Stimulated activated CD4-positive, alpha-beta T cell treated with anti-CD3 and anti-CD28 coated beads, Interleukin-1b, Interleukin-23, amount 100 ng/mL, for 24 hours (primary cell): ENCODE measurements at regions not wholly inside any gene's neighbourhood (a gene's known extent, or its start where the extent isn't known, plus 50 kb on each side); places are given as distances from the start of the nearest gene placed in this dataset.

Experiments used
- DNase-seq, 4 experiments: peaks; one replicate each; pipeline ENCODE4 v3.0.0-alpha.2; 2020; ENCODE audit warnings: low read depth in 4 of 4, low spot score in 1 of 4

DNA sequence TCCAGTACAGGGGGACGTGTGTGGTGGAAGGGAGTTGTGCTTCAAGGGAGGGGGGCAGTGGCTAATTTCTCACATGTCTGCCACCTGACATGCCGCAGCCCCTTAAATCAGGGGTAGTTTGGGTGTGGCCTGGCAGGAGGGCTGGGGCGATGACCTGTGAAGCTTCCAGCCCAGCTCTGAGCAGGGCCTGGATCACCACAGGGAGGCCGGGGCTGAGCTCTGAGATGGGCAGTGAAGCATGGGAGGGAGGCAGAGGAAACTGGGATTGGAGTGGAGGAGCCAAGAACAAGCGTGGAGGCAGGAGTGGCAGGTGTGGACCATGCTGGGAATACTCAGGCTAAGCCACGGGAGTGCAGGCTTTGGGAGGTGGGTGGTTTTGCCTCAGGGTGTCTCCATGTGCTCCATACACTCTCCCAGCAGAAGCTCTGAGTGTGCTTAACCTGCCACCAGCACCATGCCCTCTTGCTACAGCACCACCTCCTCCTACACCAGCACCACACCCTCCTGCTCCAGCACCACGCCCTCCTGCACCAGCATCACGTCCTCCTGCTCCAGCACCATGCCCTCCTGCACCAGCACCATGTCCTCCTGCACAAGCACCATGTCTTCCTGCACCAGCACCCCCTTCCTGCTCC is 99.3 kb upstream of the SHH start:
- DNase-seq: no peak

DNA sequence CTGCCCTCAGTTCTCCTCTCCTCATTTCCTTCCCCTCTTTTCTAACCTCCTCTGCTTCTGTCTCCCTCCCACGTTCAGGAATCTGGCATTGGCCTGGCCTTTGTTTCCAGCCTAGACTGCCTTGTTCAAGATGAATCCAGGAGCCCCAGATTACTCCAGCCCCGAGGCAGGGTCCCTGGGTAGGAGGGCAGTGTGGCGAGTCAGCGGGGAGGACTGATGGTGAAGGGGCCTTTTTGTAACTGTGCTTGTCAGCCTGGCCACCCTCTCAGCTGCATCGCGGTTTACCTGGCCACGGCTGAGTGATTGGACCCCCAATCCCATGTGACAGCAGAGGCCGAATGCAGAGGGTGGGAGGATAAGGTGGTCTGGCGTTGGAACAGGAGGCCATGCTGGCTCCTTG is 96.1 kb upstream of the SHH start:
- DNase-seq: no peak

DNA sequence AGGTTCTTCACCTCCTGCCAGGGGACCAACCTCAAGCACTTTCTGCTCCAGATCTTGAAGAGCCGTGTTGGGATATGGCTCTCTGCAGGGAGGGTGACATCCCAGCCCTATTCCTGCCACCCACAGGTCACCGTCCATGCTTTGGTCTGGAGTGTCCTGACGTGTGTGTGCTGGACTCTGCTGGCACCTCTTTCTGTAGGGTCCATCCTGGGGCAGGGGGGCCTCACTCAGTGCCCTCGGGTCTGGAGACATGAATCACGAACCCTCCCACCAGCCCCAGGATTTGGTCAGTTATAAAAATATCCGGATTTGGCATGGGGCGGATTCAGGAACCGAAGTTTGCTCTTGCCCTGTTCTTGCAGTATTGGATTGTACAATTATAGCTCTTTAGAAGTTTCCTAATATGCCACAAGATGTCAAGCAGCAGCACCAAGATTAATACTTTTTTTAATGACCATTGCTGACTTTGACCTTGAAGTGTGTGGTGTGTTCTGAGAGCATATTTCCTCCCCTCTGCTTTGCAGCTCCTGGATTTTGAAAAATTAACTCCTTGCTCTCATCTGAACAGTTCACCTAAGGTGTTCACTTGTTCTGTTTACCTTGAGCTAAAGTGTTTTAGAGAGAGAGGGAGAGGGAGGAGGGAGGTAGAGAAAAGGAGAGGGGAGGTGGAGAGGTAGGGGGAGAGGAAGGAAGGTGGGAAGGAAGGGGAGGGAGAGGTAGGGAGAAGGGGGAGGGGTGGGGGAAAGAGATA is 95.4 kb upstream of the SHH start:
- no peak for DNase-seq

DNA sequence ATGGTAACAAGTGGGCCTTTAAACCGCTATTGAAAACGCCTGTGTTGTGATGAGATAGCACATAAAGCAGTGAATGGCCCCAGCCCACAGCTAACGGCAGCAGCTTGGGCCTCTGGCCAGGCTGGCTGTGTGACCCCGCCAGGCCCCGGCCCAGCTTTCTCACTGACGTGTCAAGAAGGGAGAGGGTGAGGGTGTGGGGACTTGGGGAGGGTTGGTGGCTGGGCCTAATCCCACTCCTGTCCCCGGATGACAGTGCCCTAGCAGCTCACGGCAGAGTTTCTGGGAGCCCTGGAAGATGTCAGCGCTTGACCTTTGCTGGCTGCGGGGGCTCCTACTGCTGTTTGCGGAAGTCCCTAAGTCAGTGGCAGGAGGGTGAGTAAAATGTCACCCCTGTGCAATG is 88.9 kb upstream of the SHH start:
- DNase-seq: no peak

DNA sequence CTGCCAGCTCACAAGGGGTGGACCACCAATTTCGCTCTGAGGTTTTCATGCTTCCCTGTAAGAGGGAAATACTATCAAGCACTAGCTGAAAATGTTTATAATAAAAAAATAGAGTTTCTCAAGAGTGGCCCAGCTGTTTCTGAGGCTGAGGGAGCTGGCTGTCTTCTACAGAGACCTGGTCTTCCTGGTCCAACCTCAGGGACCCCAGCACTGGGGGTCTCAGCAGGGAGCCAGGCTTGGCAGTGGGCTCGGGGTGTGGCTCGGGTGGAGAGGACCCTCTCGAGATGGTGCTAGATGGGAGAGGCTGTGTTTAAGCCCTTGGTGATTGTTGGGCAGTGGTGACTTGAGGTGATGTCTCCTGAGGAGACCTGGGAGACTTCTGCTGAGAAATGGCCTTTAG is 87.3 kb upstream of the SHH start:
- DNase-seq: no peak

DNA sequence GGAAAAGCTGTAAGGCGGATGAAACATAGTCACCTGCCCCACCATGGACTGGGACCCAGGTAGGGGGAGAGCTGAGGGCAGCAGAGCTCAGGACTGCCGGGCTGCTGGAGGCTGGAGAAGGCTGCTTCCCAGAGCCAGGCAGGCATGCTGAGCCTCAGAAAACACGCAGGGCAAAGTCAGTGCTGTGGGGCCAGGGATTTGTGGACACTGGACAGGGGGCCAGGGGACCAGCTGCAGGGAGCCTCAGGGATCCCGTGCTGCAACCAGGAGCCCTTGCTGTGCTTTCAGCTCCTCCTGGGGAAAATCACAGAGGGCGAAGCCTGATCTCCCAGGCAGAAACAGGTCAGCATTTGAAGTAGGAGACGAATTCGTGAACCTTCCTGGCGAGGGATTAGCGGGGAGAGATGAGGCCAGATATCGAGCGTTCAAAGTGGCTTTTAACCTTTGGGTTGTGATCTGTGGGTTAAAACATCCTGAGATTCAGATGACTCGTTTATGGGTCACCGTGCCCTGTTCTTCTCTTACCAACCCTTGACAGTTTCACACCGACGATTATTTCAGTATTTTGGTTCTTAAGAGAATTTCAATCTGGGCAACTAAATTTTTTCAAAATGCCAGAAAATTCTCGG is 85.6 kb upstream of the SHH start:
- no peak for DNase-seq

DNA sequence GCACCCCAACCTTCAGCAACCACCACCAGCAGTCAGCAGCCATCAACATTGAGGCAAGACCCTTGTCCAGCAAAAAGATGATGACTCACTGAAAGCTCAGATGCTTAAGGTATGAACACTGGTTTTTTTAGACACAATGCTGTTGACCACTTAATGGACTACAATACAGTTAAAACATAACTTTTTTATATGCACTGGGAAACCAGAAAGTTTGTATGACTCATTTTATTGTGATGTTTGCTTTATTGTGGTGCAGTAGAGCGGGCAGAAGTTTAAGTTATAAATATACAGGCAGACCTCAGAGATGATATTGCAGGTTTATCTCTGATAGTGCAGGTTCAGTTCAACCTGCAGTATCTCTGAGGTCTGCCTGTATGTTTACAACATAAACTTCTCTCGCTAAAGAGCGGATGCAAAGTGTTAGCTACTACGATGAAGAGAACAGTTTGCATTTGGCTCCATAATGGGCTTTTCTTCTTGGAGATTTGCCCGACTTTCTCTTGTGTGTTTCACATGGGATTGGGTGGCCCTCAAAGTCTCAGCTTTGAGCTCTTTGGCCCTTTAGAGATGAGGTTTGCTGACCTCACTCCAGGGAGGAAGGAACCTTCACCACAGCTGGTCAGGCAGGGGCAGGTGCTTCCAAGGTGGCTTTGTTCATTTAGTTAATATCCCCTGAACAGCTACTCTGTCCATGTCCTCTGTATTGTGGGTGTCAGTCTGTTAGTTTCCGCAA is 84.4 kb upstream of the SHH start:
- no peak for DNase-seq

DNA sequence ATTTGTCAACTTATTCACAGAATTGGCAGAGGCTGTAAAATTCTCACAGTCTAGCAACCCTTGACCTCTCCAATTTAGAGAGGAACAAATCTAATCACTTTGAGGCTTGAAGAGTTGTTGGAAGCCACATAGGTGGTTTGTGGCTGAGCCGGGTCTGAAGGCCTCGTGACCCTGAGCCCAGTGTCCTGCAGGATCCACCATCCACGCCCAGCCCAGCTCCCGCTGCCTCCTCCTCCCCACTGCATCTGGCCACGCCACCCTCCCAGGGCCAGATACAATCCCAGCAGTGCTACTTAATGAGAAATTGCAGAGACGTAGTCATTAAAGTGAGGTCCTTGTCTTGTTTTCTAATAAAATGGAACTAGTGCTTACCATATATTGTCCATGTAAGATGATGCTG is 81.4 kb upstream of the SHH start:
- DNase-seq: no peak

DNA sequence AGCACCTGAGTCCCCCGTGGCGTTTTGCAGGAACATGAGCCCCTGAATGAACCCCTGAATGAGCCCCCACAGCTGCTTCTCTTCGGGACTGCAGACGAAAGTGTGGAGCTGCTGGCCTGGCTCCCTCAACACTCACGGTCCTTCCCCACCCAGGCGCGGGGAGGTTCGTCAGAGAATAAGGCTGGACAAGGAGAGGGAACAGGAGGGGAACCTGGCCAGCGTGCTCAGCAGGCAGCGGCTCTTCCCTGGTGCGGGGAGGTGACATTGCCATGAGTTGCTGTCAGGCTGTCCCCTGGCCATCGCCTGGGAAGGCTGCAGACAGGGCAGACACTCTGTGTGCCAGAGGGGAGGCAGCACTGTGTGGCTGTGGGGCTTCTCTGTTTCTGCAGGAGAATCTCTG is 80.9 kb upstream of the SHH start:
- DNase-seq: no peak

DNA sequence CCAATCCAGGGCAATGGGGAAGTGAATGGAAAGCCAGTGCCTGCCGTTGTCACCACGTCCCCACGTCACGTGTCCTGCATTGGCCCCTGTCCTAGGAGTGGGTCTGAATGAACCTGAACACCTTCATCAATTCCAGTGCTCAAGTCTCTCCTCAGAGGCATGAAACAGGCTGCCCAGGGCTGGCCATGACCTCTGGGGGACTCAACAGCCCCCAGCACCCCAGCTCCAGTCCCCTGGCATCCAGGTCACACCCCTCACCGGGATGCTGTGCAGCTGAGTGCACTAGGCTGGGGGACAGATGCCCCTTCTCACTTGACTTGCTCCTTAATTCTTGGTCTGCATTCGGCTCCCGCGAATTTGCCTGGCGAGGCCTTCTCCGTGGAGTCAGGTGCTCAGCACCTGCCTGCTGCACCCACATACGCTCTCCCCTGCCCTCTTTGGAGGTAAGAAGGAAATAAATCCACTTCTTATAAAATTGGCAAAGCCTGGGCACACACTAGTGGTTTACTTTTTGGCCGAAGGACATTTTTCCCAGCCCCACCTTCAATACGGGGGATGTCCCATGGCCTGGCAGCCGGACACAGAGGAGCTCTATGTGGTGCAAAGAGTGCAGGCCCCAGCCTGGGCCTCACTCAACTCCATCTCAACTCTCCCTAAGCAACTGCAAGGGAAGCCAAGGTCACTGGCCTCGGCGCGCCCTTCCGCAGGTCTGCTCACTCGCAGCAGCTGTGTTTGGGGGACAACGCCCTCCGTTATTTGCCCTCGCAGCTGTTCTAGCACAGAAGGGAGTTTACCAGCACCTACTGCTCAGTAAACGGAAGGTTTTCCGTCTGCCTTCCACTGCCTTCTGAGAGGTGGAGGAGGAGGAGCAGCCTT is 77.6 kb upstream of the SHH start:
- no peak for DNase-seq

DNA sequence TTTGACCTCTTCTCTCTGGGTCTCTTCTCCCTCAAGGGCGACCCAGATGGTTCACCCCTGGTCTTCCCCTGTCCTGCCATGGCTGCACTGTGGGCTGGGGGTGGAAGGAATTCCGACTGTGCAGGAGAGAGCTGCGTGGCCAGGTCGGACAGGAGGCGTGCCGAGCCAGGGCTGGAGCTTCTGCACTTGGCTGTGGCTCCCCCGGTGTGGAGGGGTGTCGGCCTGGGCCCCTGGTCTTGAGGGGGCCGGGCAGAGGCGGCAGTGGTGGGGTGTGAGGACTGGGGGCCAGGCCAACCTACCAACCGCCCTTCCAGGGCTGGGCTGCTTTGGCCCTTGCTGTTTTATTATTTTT is 74.9 kb upstream of the SHH start:
- DNase-seq: no peak

DNA sequence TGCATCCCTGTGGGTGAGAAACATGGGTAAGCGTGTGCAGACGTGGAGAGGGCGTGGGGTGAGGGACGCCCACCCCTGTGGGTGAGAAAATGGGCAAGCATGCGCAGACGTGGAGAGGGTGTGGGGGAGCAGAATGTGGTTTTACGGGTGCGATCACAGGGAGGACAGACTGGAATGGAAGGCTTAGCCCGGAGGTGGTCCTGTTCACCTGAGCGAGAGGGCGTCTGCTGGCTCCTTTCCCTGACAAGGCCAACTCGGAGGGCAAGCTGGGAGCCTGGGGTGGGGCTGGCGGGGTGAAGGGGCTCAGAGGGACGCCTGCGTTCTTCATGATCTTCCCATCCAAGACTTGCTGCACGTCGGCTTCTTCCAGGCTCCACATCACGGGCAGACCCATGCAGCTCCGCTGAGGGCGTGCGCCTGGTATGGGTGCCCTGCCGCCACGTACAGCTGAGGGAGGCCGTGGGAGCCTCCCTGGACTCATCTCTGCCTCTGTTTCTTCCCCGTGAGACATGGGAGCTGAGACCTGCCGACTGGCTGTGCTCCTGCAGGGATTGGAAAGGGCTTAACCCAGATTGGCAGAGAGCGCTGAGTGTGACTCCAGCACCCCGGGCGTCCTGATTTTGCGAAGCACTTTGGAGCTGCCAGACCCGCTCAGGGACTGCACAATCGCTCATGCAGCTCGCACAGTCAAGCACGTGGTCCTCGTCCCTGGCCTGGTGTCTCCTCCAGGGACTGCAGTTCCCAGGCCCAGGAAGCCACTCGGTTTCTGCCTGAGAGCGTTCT is 74.3 kb upstream of the SHH start:
- no peak for DNase-seq

DNA sequence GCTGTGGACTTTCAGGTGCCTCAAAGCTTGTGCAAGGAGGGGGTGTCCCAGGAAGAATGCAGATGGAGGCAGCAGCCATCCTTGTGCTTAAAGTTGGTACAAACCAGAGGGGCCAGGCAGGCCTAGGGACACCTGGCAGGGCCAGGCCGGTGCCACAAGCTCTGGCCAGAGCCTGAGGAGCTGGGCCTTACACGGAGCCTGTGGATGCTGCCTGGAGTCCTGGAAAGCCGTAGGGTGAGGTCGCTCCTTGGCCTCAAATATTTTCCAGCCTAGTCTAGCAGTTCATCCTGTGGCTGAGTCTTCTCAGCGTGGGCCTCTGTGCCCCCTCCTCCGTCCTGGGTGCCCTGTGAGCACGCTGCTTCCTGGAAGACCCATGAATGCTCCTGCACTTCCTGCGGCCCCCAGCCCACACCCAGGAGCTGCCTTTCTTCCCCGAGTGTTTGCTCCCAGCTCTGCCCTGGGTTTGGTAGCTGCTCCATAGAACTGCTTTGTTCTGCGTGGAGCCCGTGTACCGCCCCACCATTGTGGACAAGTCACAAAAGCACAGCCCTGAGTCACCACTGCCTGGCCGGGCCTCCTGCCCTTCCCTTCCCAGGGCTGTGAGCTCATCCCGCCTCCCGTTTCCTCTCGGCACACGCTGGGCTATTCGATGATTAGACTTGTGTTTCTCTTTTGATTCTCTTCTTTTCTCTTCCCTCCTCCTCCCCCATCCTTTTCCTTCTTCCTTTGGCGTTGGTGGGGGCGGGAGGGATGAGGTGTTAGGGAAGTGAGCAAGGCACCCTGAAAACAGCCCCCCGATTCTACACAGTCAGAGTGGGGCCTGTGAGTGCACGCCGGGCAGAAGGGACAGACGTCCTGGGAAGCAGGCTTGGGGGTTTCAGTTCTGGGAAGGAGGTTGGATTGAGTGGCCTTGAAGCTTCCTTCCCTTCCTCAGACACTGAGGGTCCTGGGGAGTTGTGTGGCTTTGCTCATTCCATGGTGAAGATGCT is 73.2 kb upstream of the SHH start:
- DNase-seq: no peak

DNA sequence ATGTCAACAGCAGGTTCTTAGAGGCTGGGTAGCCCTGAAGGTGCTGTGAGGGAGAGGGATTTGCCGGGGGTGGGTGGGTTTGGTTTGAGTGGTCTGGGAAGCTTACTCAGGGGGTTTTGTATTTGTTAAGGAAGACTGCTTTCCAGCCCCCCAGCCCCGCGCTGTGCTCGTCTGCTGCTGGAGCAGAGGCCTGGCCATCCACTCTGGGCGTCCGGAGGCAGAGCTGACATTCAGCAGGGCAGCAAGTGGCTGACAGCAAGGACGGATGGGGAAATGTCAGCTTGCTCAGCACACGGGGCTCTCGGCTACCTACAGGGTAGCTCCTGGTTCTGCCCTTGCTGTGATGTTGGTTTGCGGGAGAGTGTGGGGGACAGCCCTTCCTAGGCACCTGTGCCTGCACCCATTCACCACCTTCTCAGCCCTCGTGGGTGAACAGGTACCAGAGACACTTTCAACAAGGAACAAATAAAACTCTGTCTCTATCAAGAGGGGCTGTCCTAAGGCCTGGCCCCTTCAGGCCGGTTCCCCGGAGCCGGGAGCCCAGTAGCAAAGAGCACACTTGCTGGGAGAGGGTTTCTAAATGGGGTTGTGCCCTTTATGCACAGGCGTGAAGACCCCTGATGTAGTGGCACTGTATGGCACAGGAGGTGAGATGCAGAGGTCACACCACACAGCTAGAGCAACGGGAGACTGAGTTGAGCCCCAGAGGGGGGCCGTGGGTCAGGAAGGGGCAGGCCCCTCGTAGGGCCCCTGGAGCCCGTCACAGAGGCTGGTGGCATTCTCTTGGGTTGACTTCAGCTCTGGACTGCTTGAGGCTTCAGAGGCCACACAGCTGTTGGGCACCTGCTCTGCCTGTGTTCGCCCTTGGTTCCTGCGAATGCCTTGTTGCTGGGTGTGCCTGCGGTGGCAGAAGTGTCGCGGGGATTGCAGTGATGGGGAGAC is 72.2 kb upstream of the SHH start:
- DNase-seq: no peak

DNA sequence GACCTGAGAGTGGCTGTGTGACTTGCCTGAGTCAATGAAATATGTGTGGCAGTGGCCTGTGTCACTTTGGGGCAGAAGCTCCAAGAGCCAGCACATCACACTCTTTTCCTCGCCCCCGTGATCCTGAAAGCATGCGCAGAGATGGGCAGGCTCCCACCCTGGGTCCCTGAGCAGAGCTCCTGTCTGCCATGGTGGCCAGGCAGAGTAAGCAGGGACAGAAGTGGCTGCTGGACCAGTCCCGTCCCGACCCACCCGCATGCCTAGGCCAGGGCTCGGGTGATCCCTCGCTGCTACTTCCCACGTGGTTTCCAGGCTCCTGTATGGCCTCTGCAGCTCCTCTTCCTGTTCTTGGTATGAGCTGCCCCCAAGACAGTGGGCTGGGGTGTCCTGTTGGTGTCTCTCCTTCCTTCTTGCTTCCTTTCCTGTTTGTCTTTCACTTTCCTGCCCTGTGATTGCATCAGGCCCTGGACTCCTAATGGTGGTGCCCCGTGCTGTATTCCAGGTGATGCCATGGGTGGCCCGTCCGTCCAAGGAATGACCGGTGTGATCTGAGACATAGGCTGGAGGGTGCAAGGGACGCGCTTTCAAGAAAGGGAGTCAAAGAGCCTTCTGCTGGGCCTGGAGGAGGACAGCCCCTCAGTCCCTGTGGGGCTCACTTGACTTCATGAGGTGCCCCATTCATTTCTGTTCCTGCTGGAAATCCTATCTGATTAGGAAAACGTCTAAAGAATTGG is 71.4 kb upstream of the SHH start:
- DNase-seq: no peak

DNA sequence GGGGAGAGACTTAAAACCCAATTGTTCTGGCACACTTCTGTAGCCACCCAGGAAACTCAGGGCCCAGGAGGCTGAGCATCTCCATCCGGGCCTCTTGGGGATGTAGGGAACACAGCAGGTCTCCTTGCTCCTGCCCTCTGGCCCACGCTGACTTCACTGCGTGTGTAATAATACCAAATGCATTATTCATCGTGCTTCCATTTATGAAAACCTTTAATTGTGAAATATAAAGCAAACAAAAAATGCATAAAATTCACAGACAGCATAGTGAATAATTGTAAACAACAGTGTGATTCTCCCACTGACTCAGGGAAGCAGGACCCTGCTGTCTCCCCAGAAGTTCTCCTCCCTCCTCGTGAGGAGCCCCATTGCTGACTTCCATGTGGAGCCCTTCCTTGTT is 70.3 kb upstream of the SHH start:
- no peak for DNase-seq
